PC-3 (cell line): ENCODE measurements at regions not wholly inside any gene's neighbourhood (a gene's known extent, or its start where the extent isn't known, plus 50 kb on each side); places are given as distances from the start of the nearest gene placed in this dataset.

Experiments used
- ATAC-seq: fragments of 200-7000 bp; cut with Tn5 transposase; 2 replicates; pipeline ENCODE4 v1.9.1; 2020; ENCODE audit warnings: mild to moderate bottlenecking, moderate library complexity
- BruUV-seq: library from RNA; stranded (reverse); fragments of 400-500 nt; replicated peaks from 2 replicates; lab custom pipeline; 2021; lab: Mats Ljungman, UMichigan
- CTCF ChIA-PET: fragments of 300-600 bp; sonication (Branson Sonifier 250); formaldehyde crosslinking; loops from one replicate; lab custom pipeline; 2022; ENCODE audit warnings: antibody characterized with exemption; lab: Charles Lee
- POLR2A ChIA-PET: fragments of 300-600 bp; sonication (Branson Sonifier 250); formaldehyde crosslinking; loops from one replicate; lab custom pipeline; 2022; ENCODE audit warnings: antibody characterized with exemption; ENCODE audit not compliant: unreplicated experiment; lab: Charles Lee
- DNase-seq: peaks from one replicate; pipeline ENCODE4 v3.0.0-alpha.2; 2015
- H2AFZ ChIP-seq: fragments of 300-600 bp; sonication (generic); 2 replicates; pipeline ENCODE4 v1.6.0; 2016; ENCODE audit warnings: antibody characterized with exemption, low read length
- H3F3A ChIP-seq: fragments of 300-600 bp; sonication (generic); one replicate; pipeline ENCODE4 v1.6.0; 2017; ENCODE audit warnings: antibody characterized with exemption, low read length, control low read depth, mild to moderate bottlenecking; ENCODE audit not compliant: unreplicated experiment
- H3K27ac ChIP-seq: fragments of 300-600 bp; sonication (generic); 2 replicates; pipeline ENCODE4 v1.5.1; 2016; ENCODE audit warnings: mild to moderate bottlenecking, low read length
- H3K27me3 ChIP-seq: fragments of 300-600 bp; sonication (generic); 2 replicates; pipeline ENCODE4 v1.6.1; 2016; ENCODE audit warnings: low read length, mixed read lengths
- H3K36me3 ChIP-seq: fragments of 300-600 bp; sonication (generic); 2 replicates; pipeline ENCODE4 v1.6.1; 2016; ENCODE audit warnings: low read depth, mixed run types, low read length, mixed read lengths
- H3K4me1 ChIP-seq: fragments of 300-600 bp; sonication (generic); 2 replicates; pipeline ENCODE4 v1.5.1; 2016; ENCODE audit warnings: low read length; ENCODE audit not compliant: insufficient read depth
- H3K4me2 ChIP-seq: fragments of 300-600 bp; sonication (generic); 2 replicates; pipeline ENCODE4 v1.6.0; 2016; ENCODE audit warnings: low read length
- H3K4me3 ChIP-seq: fragments of 300-600 bp; sonication (generic); 2 replicates; pipeline ENCODE4 v1.5.1; 2016; ENCODE audit warnings: mild to moderate bottlenecking, low read length, mixed read lengths
- H3K79me2 ChIP-seq: fragments of 300-600 bp; sonication (generic); 2 replicates; pipeline ENCODE4 v1.6.1; 2017; ENCODE audit warnings: low read length, mixed read lengths
- H3K9ac ChIP-seq: fragments of 300-600 bp; sonication (generic); 2 replicates; pipeline ENCODE4 v1.6.0; 2016; ENCODE audit warnings: mild to moderate bottlenecking, low read length
- H3K9me2 ChIP-seq: fragments of 300-600 bp; sonication (generic); replicated peaks from 2 replicates; pipeline ENCODE4 v1.6.1; 2016; ENCODE audit warnings: mixed run types, low read length, mixed read lengths
- H3K9me3 ChIP-seq: fragments of 300-600 bp; sonication (generic); 2 replicates; pipeline ENCODE4 v1.6.1; 2016; ENCODE audit warnings: low read length, mixed read lengths
- H4K20me1 ChIP-seq: fragments of 300-600 bp; sonication (generic); 2 replicates; pipeline ENCODE4 v1.6.1; 2016; ENCODE audit warnings: low read length, mixed read lengths
- CTCF ChIP-seq: fragments of 300-600 bp; sonication (generic); conservative IDR thresholded peaks from 2 replicates; pipeline ENCODE4 v1.5.1; 2017; ENCODE audit warnings: antibody characterized with exemption, low read depth, mild to moderate bottlenecking, low read length
- EZH2 ChIP-seq: fragments of 300-600 bp; sonication (generic); IDR thresholded peaks from one replicate; pipeline ENCODE4 v1.6.1; 2017; ENCODE audit warnings: antibody characterized with exemption, mild to moderate bottlenecking, low read length; ENCODE audit not compliant: unreplicated experiment
- EZH2phosphoT487 ChIP-seq: fragments of 300-600 bp; sonication (generic); IDR thresholded peaks from 2 replicates; pipeline ENCODE4 v1.6.1; 2018; ENCODE audit warnings: mild to moderate bottlenecking, antibody characterized with exemption, low read length, borderline replicate concordance
- intact Hi-C: fragments of 100-400 bp; cut with micrococcal nuclease; formaldehyde crosslinking; loops from 2 replicates; pipeline ENCODE4 v1.9.0; 2023

GRCh38 chr2:236934166-236934565 is 151.5 kb upstream of the COPS8 start:
- Histone ChIP-seq H3K9ac (no peak overlapping the region), H4K20me1 (no peaks in the 10 kb centered on the region), H3F3A (no peaks in the 10 kb centered on the region), H3K27ac (no peak overlapping the region), H3K9me2 (no peaks in the 10 kb centered on the region), H3K36me3 (no peaks in the 10 kb centered on the region), H2AFZ (no peak overlapping the region), H3K4me2 (no peak overlapping the region), H3K9me3 (no peaks in the 10 kb centered on the region), H3K79me2 (no peaks in the 10 kb centered on the region), H3K4me1 (no peaks in the 10 kb centered on the region), H3K4me3 (no peak overlapping the region), H3K27me3 (no peaks in the 10 kb centered on the region)
- TF ChIP-seq CTCF (no peak), EZH2phosphoT487 (no peak), EZH2 (no peak)
- intact Hi-C loops, result no loop called here
- no TSS peak for BruUV-seq
- CTCF ChIA-PET, result no interaction called here
- DNase-seq (no peak), ATAC-seq (no peak)
- POLR2A ChIA-PET, result no interaction called here

- intact Hi-C loops, result no loop called here
- no peak overlapping the region for H2AFZ ChIP-seq
- no peaks in the 10 kb centered on the region for H3K79me2 ChIP-seq
- no peak overlapping the region for H3K4me3 ChIP-seq
- no peak overlapping the region for H3K4me2 ChIP-seq
- no peak overlapping the region for H3K9ac ChIP-seq
- no peaks in the 10 kb centered on the region for H3K27me3 ChIP-seq
- no peak for ATAC-seq
- no peaks in the 10 kb centered on the region for H4K20me1 ChIP-seq
- ChIA-PET CTCF (no interaction called here), POLR2A (no interaction called here)
- no peaks in the 10 kb centered on the region for H3K4me1 ChIP-seq
- TF ChIP-seq EZH2phosphoT487 (no peak), CTCF (no peak), EZH2 (no peak)
- BruUV-seq, result no TSS peak
- H3K36me3 ChIP-seq, result no peaks in the 10 kb centered on the region
- H3K9me2 ChIP-seq, result no peaks in the 10 kb centered on the region
- H3F3A ChIP-seq, result no peaks in the 10 kb centered on the region
- H3K27ac ChIP-seq, result no peak overlapping the region
- H3K9me3 ChIP-seq, result no peaks in the 10 kb centered on the region
- DNase-seq, result no peak
These were observed 151.0 kb upstream of the COPS8 start for GRCh38 chr2:236934656-236935055.

GRCh38 chr2:236935083-236935482 is 150.6 kb upstream of the COPS8 start:
- no peak overlapping the region for H2AFZ ChIP-seq
- ATAC-seq, result no peak
- H3K4me2 ChIP-seq, result no peak overlapping the region
- H3K4me3 ChIP-seq, result no peak overlapping the region
- no peaks in the 10 kb centered on the region for H3K27me3 ChIP-seq
- H4K20me1 ChIP-seq, result no peaks in the 10 kb centered on the region
- intact Hi-C loops, result no loop called here
- no peaks in the 10 kb centered on the region for H3K9me2 ChIP-seq
- H3K27ac ChIP-seq, result no peak overlapping the region
- no peaks in the 10 kb centered on the region for H3K36me3 ChIP-seq
- POLR2A ChIA-PET, result no interaction called here
- no peaks in the 10 kb centered on the region for H3K9me3 ChIP-seq
- no peak for TF ChIP-seq EZH2
- no peak for TF ChIP-seq CTCF
- no peaks in the 10 kb centered on the region for H3K4me1 ChIP-seq
- H3K9ac ChIP-seq, result no peak overlapping the region
- H3F3A ChIP-seq, result no peaks in the 10 kb centered on the region
- CTCF ChIA-PET, result no interaction called here
- H3K79me2 ChIP-seq, result no peaks in the 10 kb centered on the region
- no TSS peak for BruUV-seq
- no peak for DNase-seq
